HG03060 (cell line): ENCODE measurements at regions not wholly inside any gene's neighbourhood (a gene's known extent, or its start where the extent isn't known, plus 50 kb on each side); places are given as distances from the start of the nearest gene placed in this dataset.

Experiments
- ATAC-seq: cut with Tn5 transposase; IDR thresholded peaks from one replicate; pipeline ENCODE4 v1.9.1; 2021; ENCODE audit warnings: low read depth, moderate number of reproducible peaks; ENCODE audit not compliant: unreplicated experiment

GRCh38 chr1:177505905-177506590 is 335.3 kb downstream of the BRINP2 start:
- ATAC-seq = no peak

GRCh38 chr1:177495878-177496277 is 325.1 kb downstream of the BRINP2 start:
- no peak for ATAC-seq

- ATAC-seq = no peak
These were observed 320.0 kb downstream of the BRINP2 start for GRCh38 chr1:177490786-177491185.

- ATAC-seq = no peak
These were observed 319.4 kb downstream of the BRINP2 start for GRCh38 chr1:177490036-177490639.

- ATAC-seq = no peak
These were observed 318.0 kb downstream of the BRINP2 start for GRCh38 chr1:177488722-177489121.

- ATAC-seq = no peak
These were observed 316.7 kb downstream of the BRINP2 start for GRCh38 chr1:177487481-177487880.

GRCh38 chr1:177480741-177481305 is 310.1 kb downstream of the BRINP2 start:
- ATAC-seq = no peak

GRCh38 chr1:177479600-177479999 is 308.8 kb downstream of the BRINP2 start:
- ATAC-seq = no peak

- no peak for ATAC-seq
These were observed 305.9 kb downstream of the BRINP2 start for GRCh38 chr1:177476676-177477075.

GRCh38 chr1:177472567-177472966 is 301.8 kb downstream of the BRINP2 start:
- no peak for ATAC-seq

GRCh38 chr1:177471244-177471643 is 300.5 kb downstream of the BRINP2 start:
- no peak for ATAC-seq

GRCh38 chr1:177469519-177469918 is 298.8 kb downstream of the BRINP2 start:
- no peak for ATAC-seq

- no peak for ATAC-seq
These were observed 295.5 kb downstream of the BRINP2 start for GRCh38 chr1:177466286-177466685.

- no peak for ATAC-seq
These were observed 293.9 kb downstream of the BRINP2 start for GRCh38 chr1:177464686-177465085.

GRCh38 chr1:177451191-177451590 is 280.4 kb downstream of the BRINP2 start:
- no peak for ATAC-seq

GRCh38 chr1:177448652-177449357 is 278.0 kb downstream of the BRINP2 start:
- ATAC-seq = no peak

- ATAC-seq = no peak
These were observed 277.4 kb downstream of the BRINP2 start for GRCh38 chr1:177448036-177448615.

GRCh38 chr1:177444997-177445746 is 274.4 kb downstream of the BRINP2 start:
- ATAC-seq = no peak

GRCh38 chr1:177443003-177443402 is 272.2 kb downstream of the BRINP2 start:
- ATAC-seq = no peak

- ATAC-seq = no peak
These were observed 271.8 kb downstream of the BRINP2 start for GRCh38 chr1:177442584-177442983.
